GM10266 (cell line): ENCODE measurements at regions not wholly inside any gene's neighbourhood (a gene's known extent, or its start where the extent isn't known, plus 50 kb on each side); places are given as distances from the start of the nearest gene placed in this dataset.

Experiments
- DNase-seq: peaks from one replicate; pipeline ENCODE4 v3.0.0; 2012; ENCODE audit errors: extremely low spot score
- TF ChIP-seq, protein P1 (sequence below): IDR thresholded peaks from 2 replicates; pipeline ENCODE4 v1.5.1; 2012; ENCODE audit warnings: mild to moderate bottlenecking, low read depth; ENCODE audit not compliant: control insufficient read depth, insufficient read depth; ENCODE audit errors: missing control alignments

DNA sequence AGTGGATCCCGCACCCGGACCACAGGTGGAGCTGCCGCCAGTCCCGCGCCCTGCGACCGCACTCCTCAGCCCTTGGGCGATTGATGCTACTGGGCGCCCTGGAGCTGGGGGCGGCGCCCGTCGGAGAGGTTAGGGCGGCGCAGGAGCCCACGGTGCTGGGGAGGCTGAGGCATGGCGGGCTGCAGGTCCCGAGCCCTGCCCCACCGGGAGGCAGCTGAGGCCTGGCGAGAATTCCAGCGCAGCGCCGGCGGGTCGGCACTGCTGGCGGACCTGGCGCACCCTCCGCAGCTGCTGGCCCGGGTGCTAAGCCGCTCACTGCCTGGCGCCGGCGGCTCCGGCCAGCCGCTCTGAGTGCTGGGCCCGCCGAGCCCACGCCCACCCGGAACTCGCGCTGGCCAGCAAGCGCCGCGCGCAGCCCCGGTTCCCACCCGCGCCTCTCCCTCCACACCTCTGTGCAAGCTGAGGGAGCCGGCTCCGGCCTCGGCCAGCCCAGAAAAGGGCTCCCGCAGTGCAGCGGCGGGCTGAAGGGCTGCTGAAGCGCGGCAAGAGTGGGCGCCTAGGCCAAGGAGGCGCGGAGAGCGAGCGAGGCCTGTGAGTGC lies 1256.5 kb downstream of the STIM2 start:
- DNase-seq, result no peak
- TF ChIP-seq, protein P1, sequence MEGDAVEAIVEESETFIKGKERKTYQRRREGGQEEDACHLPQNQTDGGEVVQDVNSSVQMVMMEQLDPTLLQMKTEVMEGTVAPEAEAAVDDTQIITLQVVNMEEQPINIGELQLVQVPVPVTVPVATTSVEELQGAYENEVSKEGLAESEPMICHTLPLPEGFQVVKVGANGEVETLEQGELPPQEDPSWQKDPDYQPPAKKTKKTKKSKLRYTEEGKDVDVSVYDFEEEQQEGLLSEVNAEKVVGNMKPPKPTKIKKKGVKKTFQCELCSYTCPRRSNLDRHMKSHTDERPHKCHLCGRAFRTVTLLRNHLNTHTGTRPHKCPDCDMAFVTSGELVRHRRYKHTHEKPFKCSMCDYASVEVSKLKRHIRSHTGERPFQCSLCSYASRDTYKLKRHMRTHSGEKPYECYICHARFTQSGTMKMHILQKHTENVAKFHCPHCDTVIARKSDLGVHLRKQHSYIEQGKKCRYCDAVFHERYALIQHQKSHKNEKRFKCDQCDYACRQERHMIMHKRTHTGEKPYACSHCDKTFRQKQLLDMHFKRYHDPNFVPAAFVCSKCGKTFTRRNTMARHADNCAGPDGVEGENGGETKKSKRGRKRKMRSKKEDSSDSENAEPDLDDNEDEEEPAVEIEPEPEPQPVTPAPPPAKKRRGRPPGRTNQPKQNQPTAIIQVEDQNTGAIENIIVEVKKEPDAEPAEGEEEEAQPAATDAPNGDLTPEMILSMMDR, result no peak

DNA sequence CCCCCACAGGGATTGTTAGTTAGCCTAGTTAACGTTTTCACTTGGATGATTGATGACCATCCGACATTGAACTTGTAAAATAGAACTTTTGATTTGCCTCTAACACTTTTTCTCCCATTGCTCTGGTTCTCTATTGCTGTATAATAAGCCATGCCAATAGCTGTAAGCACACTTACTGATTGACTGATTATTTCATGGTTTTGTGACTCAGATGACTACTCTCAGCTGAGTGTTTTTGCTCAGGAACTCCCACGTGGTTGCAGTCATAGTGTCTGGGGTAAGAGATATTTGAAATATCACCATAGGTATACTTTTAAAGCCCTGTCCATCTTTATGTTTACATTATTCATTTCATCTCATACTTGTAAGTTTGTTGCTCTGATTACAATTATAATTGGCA lies 1285.5 kb downstream of the STIM2 start:
- DNase-seq, result no peak
- TF ChIP-seq, protein P1, result no peak

DNA sequence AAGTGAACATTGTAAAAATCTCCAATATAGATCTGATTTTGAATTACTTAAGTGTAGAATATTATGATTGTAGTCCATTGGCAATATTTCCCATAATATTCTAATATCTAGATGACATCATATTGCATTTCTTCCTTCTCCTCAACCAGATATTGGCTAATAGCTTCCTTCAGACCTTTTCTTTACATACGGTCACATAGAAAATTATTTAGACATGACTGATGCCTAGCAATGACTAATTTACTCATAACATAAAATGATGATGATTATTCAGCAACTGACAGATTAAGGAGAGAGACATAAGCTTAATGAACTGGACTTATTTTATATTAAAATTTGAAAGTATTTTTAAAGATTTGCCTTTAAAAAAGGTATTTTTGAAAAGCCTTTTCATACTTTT lies 1287.6 kb downstream of the STIM2 start:
- DNase-seq, result no peak
- TF ChIP-seq, protein P1, result no peak

DNA sequence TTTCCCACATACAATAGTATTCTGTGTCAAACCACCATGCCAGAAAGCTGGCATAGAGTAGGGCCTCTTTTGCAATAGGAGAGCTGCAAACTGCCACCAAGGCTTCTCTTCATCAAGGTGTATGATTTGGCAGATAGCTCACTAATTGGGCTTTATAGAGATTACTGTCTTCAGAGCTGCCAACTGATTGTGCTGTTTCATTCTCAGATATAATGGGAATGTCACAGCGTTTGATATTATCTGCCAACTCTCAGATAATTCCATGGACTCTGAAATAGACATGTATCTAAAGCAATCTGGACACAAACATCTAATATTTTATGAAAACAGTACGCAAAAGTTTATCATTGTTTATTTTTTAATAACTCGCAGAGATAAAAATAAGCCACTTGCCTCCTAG lies 1289.1 kb downstream of the STIM2 start:
- DNase-seq, result no peak
- TF ChIP-seq, protein P1, result no peak

DNA sequence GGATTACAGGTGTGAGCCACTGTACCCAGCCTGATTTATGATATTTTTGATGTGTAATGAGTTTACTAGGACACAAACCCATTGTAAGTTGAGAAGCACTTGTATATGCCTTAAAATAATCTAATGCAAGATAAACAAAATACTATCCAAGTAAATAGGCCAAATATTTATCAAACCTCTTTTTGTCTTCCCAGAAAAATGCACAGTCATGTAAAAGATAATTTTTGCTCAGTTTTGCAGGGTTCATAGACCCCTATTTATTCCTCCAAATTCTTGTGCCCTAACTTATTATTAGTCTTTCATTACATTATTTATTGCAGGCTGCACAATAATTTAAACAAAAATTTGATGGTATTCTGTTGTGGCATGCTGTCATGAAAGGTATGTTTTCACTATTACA lies 1290.7 kb downstream of the STIM2 start:
- TF ChIP-seq, protein P1, result no peak
- no peak for DNase-seq

DNA sequence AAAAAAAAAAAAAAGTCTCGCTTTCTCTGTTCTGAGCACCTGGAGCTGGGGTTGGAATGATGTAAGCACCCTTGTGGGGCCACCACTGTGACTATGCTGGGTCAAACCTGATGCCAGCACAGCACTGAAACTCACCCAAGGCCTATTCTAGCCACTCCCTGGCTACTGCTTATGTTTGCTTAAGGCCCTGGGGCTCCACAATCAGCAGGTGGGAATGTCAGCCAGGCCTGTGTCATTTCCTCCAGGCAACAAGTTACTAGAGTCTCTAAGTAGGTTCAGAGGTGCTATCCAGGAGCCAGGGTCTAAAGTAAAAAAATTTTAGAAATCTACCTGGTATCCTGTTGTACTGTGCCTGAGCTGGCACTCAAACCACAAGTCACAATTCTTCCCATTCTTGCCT lies 1306.8 kb downstream of the STIM2 start:
- TF ChIP-seq, protein P1, result no peak
- DNase-seq, result no peak

DNA sequence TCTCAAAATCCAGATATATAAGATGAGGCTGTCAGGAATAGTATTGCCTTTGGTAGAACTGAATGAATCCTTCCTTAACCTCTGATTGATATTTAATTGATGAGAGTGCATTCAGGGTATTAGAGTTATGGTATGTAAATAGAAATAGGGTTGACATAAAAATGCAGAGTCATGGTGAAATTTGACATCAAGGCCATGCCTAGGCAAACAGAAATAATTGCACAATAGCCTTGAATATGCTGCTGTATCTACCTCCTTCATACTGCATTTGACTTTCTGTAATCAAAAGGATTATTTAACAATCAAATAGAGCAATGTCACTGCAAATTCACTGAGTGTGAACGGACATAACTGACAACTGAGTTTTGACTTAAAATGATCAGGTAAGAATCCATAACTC lies 1316.3 kb downstream of the STIM2 start:
- TF ChIP-seq, protein P1, result no peak
- DNase-seq, result no peak
